Endothelial cell (in vitro differentiated cells): ENCODE measurements at regions not wholly inside any gene's neighbourhood (a gene's known extent, or its start where the extent isn't known, plus 50 kb on each side); places are given as distances from the start of the nearest gene placed in this dataset.

ENCODE experiments used
- DNase-seq: peaks from one replicate; pipeline ENCODE4 v3.0.0; 2021; ENCODE audit warnings: low spot score
- H3K27ac Mint-ChIP-seq: one replicate; pipeline ENCODE4 v1.8.0; 2021; ENCODE audit warnings: mixed read lengths, inconsistent platforms; ENCODE audit not compliant: unreplicated experiment
- H3K27me3 Mint-ChIP-seq: one replicate; pipeline ENCODE4 v1.8.0; 2021; ENCODE audit warnings: mild to moderate bottlenecking, moderate library complexity, mixed read lengths, inconsistent platforms; ENCODE audit not compliant: unreplicated experiment
- H3K36me3 Mint-ChIP-seq: one replicate; pipeline ENCODE4 v1.8.0; 2021; ENCODE audit warnings: mild to moderate bottlenecking, low read depth, mixed read lengths, inconsistent platforms; ENCODE audit not compliant: unreplicated experiment
- H3K4me1 Mint-ChIP-seq: one replicate; pipeline ENCODE4 v1.8.0; 2021; ENCODE audit warnings: mild to moderate bottlenecking, mixed read lengths, inconsistent platforms; ENCODE audit not compliant: unreplicated experiment
- H3K4me3 Mint-ChIP-seq: one replicate; pipeline ENCODE4 v1.8.0; 2021; ENCODE audit warnings: mild to moderate bottlenecking, mixed read lengths, inconsistent platforms; ENCODE audit not compliant: unreplicated experiment
- H3K9me3 Mint-ChIP-seq: one replicate; pipeline ENCODE4 v1.8.0; 2021; ENCODE audit warnings: mixed read lengths, inconsistent platforms; ENCODE audit not compliant: unreplicated experiment
- CTCF ChIP-seq: fragments of 200-600 bp; sonication (generic); IDR thresholded peaks from one replicate; pipeline ENCODE4 v1.5.0; 2021; ENCODE audit warnings: antibody characterized with exemption; ENCODE audit not compliant: unreplicated experiment

GRCh38 chr12:100717733-100718067, 76.9 kb upstream of the ANO4 start:
- H3K27me3 Mint-ChIP-seq = peaks cover 19% of the 10 kb centered on the region
- no peak for TF ChIP-seq CTCF
- H3K9me3 Mint-ChIP-seq = no peaks in the 10 kb centered on the region
- H3K4me3 Mint-ChIP-seq = peak overlapping the region; percentile 85
- H3K4me1 Mint-ChIP-seq = peaks cover 4% of the 10 kb centered on the region
- H3K36me3 Mint-ChIP-seq = no peaks in the 10 kb centered on the region
- no peak overlapping the region for H3K27ac Mint-ChIP-seq
- no peak for DNase-seq

GRCh38 chr12:100718187-100718586, 76.4 kb upstream of the ANO4 start:
- Mint-ChIP-seq H3K9me3 (no peaks in the 10 kb centered on the region), H3K27me3 (peaks cover 19% of the 10 kb centered on the region), H3K4me3 (no peak overlapping the region), H3K4me1 (peaks cover 4% of the 10 kb centered on the region), H3K27ac (no peak overlapping the region), H3K36me3 (no peaks in the 10 kb centered on the region)
- no peak for DNase-seq
- no peak for TF ChIP-seq CTCF

GRCh38 chr12:100720016-100720654, 74.4 kb upstream of the ANO4 start:
- H3K27me3 Mint-ChIP-seq = peaks cover 16% of the 10 kb centered on the region
- no peaks in the 10 kb centered on the region for H3K36me3 Mint-ChIP-seq
- H3K4me1 Mint-ChIP-seq = peaks cover 4% of the 10 kb centered on the region
- TF ChIP-seq CTCF = no peak
- H3K4me3 Mint-ChIP-seq = no peak overlapping the region
- no peak for DNase-seq
- no peak overlapping the region for H3K27ac Mint-ChIP-seq
- no peaks in the 10 kb centered on the region for H3K9me3 Mint-ChIP-seq

- H3K27me3 Mint-ChIP-seq = peaks cover 12% of the 10 kb centered on the region
- no peak for DNase-seq
- H3K36me3 Mint-ChIP-seq = no peaks in the 10 kb centered on the region
- no peak overlapping the region for H3K27ac Mint-ChIP-seq
- peaks cover 4% of the 10 kb centered on the region for H3K4me1 Mint-ChIP-seq
- H3K4me3 Mint-ChIP-seq = no peak overlapping the region
- H3K9me3 Mint-ChIP-seq = no peaks in the 10 kb centered on the region
- TF ChIP-seq CTCF = no peak
Measured at GRCh38 chr12:100721169-100721568, 73.4 kb upstream of the ANO4 start.

GRCh38 chr12:100724071-100724470, 70.5 kb upstream of the ANO4 start:
- H3K9me3 Mint-ChIP-seq = no peaks in the 10 kb centered on the region
- no peak overlapping the region for H3K27ac Mint-ChIP-seq
- no peaks in the 10 kb centered on the region for H3K36me3 Mint-ChIP-seq
- no peak for DNase-seq
- peaks cover 3% of the 10 kb centered on the region for H3K27me3 Mint-ChIP-seq
- H3K4me3 Mint-ChIP-seq = no peak overlapping the region
- no peaks in the 10 kb centered on the region for H3K4me1 Mint-ChIP-seq
- TF ChIP-seq CTCF = no peak
